ENCODE measurements at regions not wholly inside any gene's neighbourhood (a gene's known extent, or its start where the extent isn't known, plus 50 kb on each side); places are given as distances from the start of the nearest gene placed in this dataset.
A peak's percentile ranks its signal among the peaks of the same experiment; 100 is the strongest.

GRCh38 chr16:51035711-51036110 lies 115.4 kb downstream of the SALL1 start:
- DNase-seq (ENCODE audit: low read depth), result no peak

DNA sequence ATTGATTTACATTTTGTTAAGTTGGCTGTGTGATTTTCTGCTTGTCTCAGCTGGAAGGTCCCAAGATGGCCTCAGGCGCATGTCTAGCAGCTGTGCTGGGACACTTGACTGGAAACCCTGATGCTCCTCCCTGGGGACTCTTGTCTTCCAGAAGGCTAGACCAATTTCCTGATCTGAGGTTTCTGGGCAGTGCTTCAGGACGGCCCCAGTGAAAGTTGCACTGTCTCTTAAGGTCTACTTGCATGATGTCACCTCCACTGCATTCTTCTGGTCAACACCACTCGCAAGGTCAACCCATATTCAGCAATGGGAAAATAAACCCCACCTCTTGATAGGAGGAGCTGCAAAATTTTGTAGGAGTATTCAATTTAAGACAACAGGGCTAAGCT lies 116.0 kb downstream of the SALL1 start:
- DNase-seq (ENCODE audit: low read depth), result peak; percentile 13

DNA sequence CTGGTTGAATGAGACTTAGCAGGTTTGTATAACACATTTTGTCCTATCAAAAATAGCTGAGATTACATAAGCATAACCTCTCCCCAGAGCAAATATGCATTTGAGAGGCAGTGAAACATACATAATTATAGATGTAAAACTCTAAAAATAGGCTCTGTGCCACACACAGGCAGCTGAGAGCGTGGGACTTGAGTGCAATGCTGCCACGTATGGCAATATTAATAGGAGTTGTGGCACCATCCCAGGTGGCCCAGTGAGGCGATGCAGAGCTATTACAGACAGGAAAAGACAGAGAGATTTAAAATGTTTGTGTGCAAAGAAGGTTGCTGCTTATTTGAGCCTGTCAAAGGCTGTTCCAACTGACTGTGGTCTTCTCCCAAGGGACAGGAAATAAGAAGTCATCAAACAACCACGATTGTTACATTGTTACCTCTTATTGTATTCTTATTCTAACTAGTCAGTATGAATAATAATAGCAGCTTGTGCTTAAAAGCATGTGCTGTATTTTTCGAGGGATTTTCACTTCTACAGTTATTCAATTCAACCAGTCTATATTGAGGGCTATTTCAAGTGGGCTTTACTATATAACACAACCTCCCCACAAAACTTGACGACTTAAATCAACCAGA lies 116.5 kb downstream of the SALL1 start:
- no peak for DNase-seq (ENCODE audit: low read depth)

DNA sequence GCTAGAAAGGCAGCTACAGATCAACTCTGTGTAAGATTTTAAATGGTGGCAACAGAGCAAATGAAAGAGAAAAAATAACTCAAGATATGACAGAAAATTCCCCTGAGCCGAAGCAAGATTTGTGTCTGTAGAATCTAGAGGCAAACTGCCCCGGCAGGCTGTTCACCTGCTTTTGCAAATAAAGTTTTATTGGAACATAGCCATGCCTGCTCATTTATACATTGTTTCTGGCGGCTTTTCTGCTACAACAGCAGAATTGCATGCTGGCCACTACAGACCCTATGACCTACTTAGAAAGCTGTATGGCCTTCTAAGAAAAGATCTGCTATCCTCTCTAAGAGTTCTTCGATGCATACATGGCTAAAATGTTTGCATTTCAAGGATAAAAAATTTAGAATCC lies 119.5 kb downstream of the SALL1 start:
- no peak for DNase-seq (ENCODE audit: low read depth)

DNA sequence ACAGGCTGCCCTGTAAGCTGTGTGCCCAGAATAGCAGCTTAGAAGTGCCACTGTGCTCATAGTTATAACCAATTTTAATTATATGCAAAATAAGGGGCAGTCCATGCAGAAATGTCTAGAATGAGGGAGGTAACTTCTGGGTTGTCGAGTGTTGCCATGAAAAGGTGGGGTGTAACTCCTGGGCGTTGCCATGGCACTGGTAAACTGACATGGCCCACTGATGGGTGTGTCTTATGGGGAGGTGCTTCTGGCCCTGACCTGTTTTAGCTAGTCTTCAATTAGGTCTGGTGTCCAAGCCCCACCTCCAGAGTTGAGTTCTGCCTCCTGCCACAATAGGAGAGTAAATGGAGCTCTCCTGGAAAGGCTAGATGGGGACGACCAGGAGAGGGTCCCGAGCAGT lies 120.6 kb downstream of the SALL1 start:
- DNase-seq (ENCODE audit: low read depth), result no peak

DNA sequence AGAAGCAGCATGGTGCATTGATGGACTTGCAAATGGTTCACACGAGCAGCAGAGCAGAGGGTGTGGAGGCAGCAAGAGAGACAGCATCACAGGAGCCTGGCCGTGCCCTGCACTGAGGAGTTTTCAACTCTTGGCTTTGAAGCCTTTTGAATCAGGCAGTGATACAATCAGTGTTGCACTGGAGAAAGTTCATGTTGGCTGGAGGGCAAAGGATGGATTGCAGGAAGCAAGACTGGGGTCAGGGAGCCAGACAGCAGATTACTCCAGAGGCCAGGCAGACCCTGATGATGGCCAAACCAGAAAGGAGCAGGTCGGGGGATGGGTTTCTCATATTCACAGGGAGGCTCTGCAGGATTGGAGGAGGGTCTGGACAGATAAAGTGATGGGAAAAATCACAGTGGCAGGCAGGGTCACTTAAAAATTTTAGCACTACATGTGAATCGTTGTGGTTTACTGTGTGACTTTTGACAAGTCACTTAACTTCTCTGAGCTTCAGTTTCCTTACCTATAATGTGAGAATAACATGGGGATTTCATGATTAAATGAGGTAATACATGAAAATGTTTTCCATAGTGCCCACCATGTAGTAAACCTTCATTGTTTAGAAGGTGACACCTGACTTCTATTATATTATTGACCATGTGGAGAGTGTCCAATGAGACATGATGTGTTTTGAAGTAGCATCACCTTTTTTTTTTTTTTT lies 125.3 kb downstream of the SALL1 start:
- DNase-seq (ENCODE audit: low read depth), result no peak

DNA sequence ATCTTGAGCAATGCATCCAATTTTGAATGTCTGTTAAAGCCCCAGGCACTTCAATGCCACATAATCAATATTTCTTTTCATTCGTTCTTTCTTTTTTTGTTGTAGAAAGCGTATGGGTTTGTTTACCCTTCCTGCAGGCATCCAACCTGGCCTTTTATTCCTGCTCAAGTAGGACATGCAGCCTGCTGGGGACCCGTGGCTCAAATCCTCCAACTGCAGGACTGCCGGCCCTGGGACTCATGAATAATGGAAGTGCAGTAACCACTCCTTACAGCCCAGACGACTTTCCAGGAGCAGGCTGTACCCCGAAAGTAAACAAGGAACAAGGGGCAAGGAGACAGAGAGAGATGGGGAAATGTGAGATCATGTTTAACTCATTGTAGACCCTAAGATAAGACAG lies 126.4 kb downstream of the SALL1 start:
- DNase-seq (ENCODE audit: low read depth), result no peak

GRCh38 chr16:51022955-51023354 lies 128.1 kb downstream of the SALL1 start:
- DNase-seq (ENCODE audit: low read depth), result no peak

- no peak for DNase-seq (ENCODE audit: low read depth)
These were observed 131.5 kb downstream of the SALL1 start for GRCh38 chr16:51019617-51020016.

DNA sequence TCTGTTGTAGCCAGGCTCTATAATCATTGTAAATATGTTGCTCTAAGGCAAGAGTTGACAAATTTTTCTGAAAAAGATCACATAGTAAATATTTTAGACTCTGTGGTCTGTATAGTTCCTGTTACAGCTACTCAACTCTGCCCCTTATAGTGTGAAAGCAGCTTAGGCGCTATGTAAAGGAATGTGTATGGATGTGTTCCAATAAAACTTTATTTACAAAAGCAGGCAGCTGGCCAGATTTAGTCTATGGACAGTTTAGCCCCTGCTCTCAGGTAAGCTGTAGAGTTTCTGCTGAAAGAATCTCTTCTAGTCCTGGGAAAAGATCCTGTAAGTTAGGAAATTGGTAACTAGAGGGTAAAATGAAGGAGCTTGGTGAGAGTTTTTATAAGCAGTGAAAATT lies 133.1 kb downstream of the SALL1 start:
- DNase-seq (ENCODE audit: low read depth), result no peak

DNA sequence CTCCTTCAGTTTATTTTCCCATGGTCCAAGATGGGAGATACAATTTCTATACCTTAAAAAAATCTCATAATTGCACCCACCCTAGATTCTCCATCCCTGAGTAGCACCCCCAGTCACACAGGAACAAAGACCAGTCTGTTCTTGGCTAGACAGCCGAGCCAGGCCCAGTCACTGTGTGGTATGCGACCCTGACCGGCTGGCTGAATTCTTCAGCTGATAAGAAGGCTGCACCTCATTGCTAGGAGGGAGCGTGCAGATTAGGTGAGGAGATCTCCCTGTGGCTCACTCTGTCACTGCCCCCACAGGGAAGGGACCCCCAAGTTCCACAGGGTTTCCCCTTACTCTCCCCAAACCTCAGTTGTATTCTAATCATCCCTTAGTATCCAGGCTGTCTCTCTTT lies 138.7 kb downstream of the SALL1 start:
- DNase-seq (ENCODE audit: low read depth), result no peak

DNA sequence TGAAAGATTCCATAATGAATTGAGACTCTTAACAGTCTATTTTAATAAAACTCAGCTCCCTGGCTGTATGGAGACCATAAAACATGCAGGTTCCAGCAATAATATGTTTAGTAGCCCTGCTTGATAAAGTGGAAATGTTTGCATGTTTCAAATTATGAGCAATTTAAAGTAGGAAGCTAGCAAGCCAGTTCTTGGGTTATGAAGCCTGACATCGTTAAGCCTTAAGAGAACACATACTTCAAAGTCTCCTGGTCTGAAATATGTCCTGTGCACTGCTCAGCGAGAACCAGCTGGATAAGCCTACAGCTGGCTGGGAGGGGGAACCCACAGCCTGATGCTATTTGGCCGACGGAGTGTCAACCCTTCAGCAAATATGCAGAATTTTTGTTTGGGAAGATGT lies 140.3 kb downstream of the SALL1 start:
- no peak for DNase-seq (ENCODE audit: low read depth)

DNA sequence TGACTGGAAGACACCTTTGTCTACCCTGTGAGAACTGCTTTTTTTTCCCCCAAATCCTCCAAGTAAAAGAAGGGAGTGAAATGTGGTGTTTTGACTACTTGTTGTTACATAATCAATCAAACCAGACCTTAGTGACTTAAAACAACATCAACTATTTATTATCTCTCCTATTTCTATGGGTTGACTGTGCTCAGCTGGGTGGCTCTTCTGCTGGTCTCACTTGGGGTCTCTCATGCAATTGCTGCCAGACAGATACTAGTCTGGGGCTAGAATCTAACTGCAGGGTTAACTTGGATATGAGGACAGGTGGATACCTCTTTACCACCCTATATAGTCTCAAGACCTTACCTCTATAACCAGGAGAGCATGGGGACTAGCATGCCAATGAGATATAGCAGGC lies 141.3 kb downstream of the SALL1 start:
- DNase-seq (ENCODE audit: low read depth), result no peak

- DNase-seq (ENCODE audit: low read depth), result no peak
These were observed 141.7 kb downstream of the SALL1 start for GRCh38 chr16:51009359-51009758.

GRCh38 chr16:51008607-51009006 lies 142.5 kb downstream of the SALL1 start:
- DNase-seq (ENCODE audit: low read depth), result no peak

DNA sequence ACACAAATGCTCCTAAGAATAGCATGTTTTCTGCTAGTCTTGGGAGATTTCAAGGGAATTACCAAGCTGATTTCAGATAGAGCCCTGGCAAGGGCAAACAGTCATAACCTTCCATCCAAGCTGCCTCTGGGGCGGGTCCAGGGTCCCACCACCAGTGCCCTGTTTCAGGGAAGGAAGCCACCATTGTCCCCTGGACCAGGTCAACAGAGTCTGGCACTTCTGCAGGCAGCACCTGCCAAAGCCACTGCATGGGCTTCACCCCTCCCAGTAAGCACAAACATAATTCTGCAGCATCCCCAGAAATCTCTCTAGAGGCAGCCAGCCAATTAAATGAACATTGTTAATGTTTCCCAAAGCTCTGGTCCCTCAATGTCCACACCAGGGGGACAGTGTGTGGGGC lies 143.0 kb downstream of the SALL1 start:
- DNase-seq (ENCODE audit: low read depth), result no peak

- no peak for DNase-seq (ENCODE audit: low read depth)
These were observed 147.1 kb downstream of the SALL1 start for GRCh38 chr16:51003850-51004566.

- DNase-seq (ENCODE audit: low read depth), result no peak
These were observed 148.1 kb downstream of the SALL1 start for GRCh38 chr16:51002881-51003490.

- DNase-seq (ENCODE audit: low read depth), result no peak
These were observed 151.9 kb downstream of the SALL1 start for GRCh38 chr16:50999181-50999580.

GRCh38 chr16:50998411-50998810 lies 152.7 kb downstream of the SALL1 start:
- DNase-seq (ENCODE audit: low read depth), result no peak

DNA sequence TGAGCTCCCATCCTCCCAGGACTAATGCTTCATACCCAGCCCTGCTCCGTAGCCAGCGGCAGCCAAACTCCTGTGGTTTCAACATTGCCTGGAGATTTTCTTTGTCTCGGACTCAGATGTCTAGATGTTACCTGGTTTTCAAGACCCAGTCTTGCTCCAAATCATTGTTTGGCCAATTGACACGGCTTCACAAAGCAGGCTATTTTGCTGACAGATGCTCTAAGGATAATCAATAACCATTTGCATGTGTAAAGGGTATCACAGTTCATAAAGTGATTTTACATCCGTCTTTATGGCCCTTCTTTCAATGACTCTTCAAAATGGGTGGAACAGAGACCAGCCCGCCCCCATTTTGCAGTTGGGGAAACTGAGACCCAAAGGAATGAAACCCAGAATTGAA lies 153.4 kb downstream of the SALL1 start:
- DNase-seq (ENCODE audit: low read depth), result no peak

DNA sequence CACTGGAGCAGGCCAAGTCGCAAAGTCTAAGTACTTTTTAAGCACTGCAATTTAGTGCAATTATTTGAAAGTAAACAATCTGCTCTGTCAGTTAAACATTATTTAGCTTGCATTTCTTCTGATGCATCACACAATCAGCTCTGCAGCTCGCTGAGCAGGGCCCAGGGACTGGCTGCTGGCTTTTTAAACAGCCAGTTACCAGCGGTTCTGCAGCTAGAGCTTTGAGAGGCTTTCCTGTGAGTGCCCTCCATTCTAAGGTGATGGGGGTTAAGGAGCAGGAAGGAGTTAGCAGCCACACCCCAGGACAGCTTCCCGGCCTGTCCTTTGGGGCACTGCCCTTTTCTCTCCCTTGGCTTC lies 154.3 kb downstream of the SALL1 start:
- DNase-seq (ENCODE audit: low read depth), result no peak
